ENCODE measurements at regions not wholly inside any gene's neighbourhood (a gene's known extent, or its start where the extent isn't known, plus 50 kb on each side); places are given as distances from the start of the nearest gene placed in this dataset.

DNA sequence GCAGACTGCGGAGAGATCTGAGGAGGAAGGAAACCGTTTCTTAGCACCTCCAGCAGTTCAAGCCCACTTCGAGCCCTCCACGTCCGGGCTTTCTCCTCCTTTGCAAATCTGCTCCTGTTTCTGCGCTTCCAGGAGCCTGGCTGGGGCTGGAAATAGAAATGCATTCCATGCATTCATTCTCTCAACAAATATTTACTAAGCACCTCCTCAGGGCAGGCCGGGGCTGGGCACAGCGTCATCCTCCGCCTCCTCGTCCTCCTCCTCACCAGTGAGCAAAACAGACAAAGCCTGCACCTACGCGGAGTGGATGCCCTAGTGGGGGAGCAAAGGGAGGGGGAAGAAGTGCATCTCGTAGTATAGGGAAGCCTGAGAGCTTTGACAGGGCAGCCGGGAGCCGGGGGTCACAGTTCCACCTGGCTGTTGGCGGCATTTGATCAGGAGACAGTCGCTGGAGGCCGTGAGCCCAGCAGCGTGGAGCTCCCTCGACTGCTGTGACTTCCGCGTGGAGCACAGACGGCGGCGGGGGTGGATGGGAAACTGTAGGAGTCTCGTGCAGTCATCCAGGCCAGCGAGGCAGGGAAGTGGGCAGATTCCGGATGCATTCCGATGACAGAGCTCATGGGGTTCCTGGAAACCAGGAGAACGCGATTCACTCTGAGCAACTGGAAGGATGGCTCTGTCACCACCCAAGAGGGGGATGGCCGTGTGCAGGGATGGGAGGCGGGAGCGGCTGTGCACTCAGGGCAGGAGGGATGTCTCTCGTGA lies 93.5 kb downstream of the SIK1 start:
- intact Hi-C loops (cut with micrococcal nuclease; ENCODE audit: unreplicated experiment), result no loop called here
- DNase-seq (ENCODE audit: low spot score), result no peak
- TF ChIP-seq EZH2 (IDR thresholded peaks at IDR 0.05; ENCODE audit: borderline replicate concordance, low read depth, low read length, poor library complexity, severe bottlenecking), result no peak
- no peak for TF ChIP-seq CTCF (conservative IDR thresholded peaks at IDR 0.05; ENCODE audit: low read depth, low read length)
- no peaks in the 10 kb centered on the region for H3K9me3 ChIP-seq (ENCODE audit: low read depth, low read length, poor library complexity, severe bottlenecking)
- no TSS peak for BruUV-seq (replicated peaks)
- H3K4me3 ChIP-seq (ENCODE audit: low read depth, low read length, poor library complexity, severe bottlenecking), result no peak overlapping the region
- ChIA-PET CTCF (no interaction called here), POLR2A (ENCODE audit: low non-redundant PET) (no interaction called here)
- no peaks in the 10 kb centered on the region for H3K27me3 ChIP-seq (replicated peaks; ENCODE audit: insufficient read depth, low read depth, low read length, poor library complexity)
- H3K36me3 ChIP-seq (ENCODE audit: insufficient read depth, low read length, poor library complexity, severe bottlenecking), result no peaks in the 10 kb centered on the region
- no peak overlapping the region for H3K27ac ChIP-seq (ENCODE audit: low read depth, low read length, poor library complexity, severe bottlenecking)
- H3K4me1 ChIP-seq (ENCODE audit: insufficient read depth, low read length, poor library complexity, severe bottlenecking), result no peaks in the 10 kb centered on the region

DNA sequence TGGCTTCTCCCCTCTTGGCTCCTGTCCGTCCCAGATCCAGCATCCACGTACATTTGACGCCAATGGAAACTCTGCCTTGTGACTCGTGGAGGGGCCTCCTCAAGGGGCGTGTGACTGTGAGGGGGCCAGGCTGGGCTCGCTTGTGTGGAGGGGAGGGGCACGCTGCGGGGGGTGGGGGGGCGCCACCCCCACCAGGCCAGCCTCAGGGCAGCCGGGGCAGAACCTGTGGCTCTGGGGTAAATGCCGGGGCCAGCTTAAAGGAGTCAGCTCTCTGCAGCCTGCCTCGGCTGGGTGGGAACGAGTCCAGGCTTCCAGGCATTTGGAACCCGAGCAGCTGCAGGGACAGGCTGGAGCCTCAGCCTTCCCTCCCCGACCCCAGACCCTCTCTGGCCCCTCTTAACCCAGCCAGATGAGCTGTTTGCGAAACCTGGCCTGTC lies 94.1 kb downstream of the SIK1 start:
- Histone ChIP-seq H3K36me3 (ENCODE audit: insufficient read depth, low read length, poor library complexity, severe bottlenecking) (no peaks in the 10 kb centered on the region), H3K9me3 (ENCODE audit: low read depth, low read length, poor library complexity, severe bottlenecking) (no peaks in the 10 kb centered on the region), H3K27ac (ENCODE audit: low read depth, low read length, poor library complexity, severe bottlenecking) (no peak overlapping the region), H3K4me1 (ENCODE audit: insufficient read depth, low read length, poor library complexity, severe bottlenecking) (no peaks in the 10 kb centered on the region), H3K4me3 (ENCODE audit: low read depth, low read length, poor library complexity, severe bottlenecking) (no peak overlapping the region), H3K27me3 (replicated peaks; ENCODE audit: insufficient read depth, low read depth, low read length, poor library complexity) (no peaks in the 10 kb centered on the region)
- ChIA-PET CTCF (no interaction called here), POLR2A (ENCODE audit: low non-redundant PET) (no interaction called here)
- DNase-seq (ENCODE audit: low spot score), result no peak
- intact Hi-C loops (cut with micrococcal nuclease; ENCODE audit: unreplicated experiment), result no loop called here
- no peak for TF ChIP-seq CTCF (conservative IDR thresholded peaks at IDR 0.05; ENCODE audit: low read depth, low read length)
- no peak for TF ChIP-seq EZH2 (IDR thresholded peaks at IDR 0.05; ENCODE audit: borderline replicate concordance, low read depth, low read length, poor library complexity, severe bottlenecking)
- no TSS peak for BruUV-seq (replicated peaks)

GRCh38 chr21:43331962-43332828 lies 94.7 kb downstream of the SIK1 start:
- ChIA-PET CTCF (no interaction called here), POLR2A (ENCODE audit: low non-redundant PET) (no interaction called here)
- H3K4me1 ChIP-seq (ENCODE audit: insufficient read depth, low read length, poor library complexity, severe bottlenecking), result no peaks in the 10 kb centered on the region
- H3K9me3 ChIP-seq (ENCODE audit: low read depth, low read length, poor library complexity, severe bottlenecking), result no peaks in the 10 kb centered on the region
- no peak overlapping the region for H3K4me3 ChIP-seq (ENCODE audit: low read depth, low read length, poor library complexity, severe bottlenecking)
- H3K27me3 ChIP-seq (replicated peaks; ENCODE audit: insufficient read depth, low read depth, low read length, poor library complexity), result no peaks in the 10 kb centered on the region
- no peak for DNase-seq (ENCODE audit: low spot score)
- H3K27ac ChIP-seq (ENCODE audit: low read depth, low read length, poor library complexity, severe bottlenecking), result no peak overlapping the region
- TF ChIP-seq EZH2 (IDR thresholded peaks at IDR 0.05; ENCODE audit: borderline replicate concordance, low read depth, low read length, poor library complexity, severe bottlenecking), result no peak
- intact Hi-C loops (cut with micrococcal nuclease; ENCODE audit: unreplicated experiment), result no loop called here
- H3K36me3 ChIP-seq (ENCODE audit: insufficient read depth, low read length, poor library complexity, severe bottlenecking), result no peaks in the 10 kb centered on the region
- no TSS peak for BruUV-seq (replicated peaks)

Data from A673 (cell line).